ENCODE measurements at regions not wholly inside any gene's neighbourhood (a gene's known extent, or its start where the extent isn't known, plus 50 kb on each side); places are given as distances from the start of the nearest gene placed in this dataset.

GRCh38 chr1:222377428-222378088 lies 170.3 kb downstream of the HHIPL2 start:
- TF ChIP-seq CTCF (IDR thresholded peaks at IDR 0.05) (no peak), POLR2A (IDR thresholded peaks at IDR 0.05) (no peak)
